ENCODE measurements at regions not wholly inside any gene's neighbourhood (a gene's known extent, or its start where the extent isn't known, plus 50 kb on each side); places are given as distances from the start of the nearest gene placed in this dataset.
A peak's percentile ranks its signal among the peaks of the same experiment; 100 is the strongest.
"Not testable (repeated sequence)": the region's sequence is repeated elsewhere in the genome, so short reads cannot be mapped to it uniquely, and the experiment has no call there.

DNA sequence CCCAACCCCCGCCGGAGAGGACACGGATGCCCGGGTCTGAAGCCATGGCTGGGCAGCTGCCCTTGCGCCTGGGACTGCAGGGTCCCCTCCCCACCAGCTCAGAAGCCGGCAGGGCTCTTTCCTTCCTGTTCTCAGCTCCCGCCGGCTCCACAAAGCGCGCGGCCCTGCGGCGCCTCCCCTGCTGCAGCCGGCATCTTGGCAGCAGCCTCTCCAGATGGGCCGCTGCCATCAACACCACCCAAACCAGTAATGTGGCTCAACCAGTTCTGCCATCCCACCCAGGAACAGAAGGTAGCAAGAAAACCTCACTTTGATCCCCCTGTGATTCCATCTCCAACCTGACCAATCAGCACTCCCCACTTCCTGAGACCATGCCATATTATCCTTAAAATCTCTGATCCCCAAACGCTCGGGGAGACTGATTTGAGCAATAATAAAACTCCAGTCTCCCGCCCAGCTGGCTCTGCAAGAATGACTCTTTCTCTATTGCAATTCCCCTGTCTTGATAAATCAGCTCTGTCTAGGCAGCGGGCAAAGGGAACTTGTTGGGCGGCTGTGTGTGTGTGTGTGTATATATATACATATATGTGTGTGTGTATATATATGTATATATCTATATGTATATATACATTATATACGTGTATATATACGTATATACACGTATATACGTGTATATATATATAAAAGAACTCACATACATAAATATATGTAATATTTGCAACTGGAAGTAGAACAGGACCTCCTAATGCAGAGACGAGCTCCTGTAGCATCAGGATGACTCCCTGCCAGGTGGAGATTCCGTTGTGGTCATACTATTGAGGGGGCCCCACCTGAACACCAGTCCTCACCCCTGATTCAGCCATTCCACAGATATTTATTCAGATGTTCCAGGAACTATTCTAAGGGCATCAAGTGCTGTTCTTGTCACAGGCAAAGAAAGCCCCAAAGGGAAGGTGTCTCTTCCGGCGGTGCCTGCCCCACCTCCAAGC is 1674.9 kb downstream of the SPATA31A7 start:
- Histone ChIP-seq H2AFZ (ENCODE audit: low read length) (0 out of 2 replicates have a peak overlapping the region, but pooled peaks have one; percentile 89), H3K27me3 (replicated peaks in 1 of 4; ENCODE audit: control insufficient read depth in 3 of 4, extremely low read depth in 1 of 4, insufficient read depth in 3 of 4, low read length in 3 of 4) (peaks cover 11 to 64% (median 40%) of the 10 kb centered on the region in 4 experiments), H3K4me2 (ENCODE audit: insufficient read depth in 1 of 2, low read depth in 2 of 2, low read length in 2 of 2) (peak overlapping the region; percentile 64 to 70), H3K4me3 (ENCODE audit: extremely low read depth in 1 of 4, insufficient read depth in 2 of 4, low read depth in 3 of 4, low read length in 4 of 4) (peak overlapping the region; percentile 34 to 58 (median 40); a peak in 5 of 8 replicates)
- H3K27ac ChIP-seq (ENCODE audit: low read depth, low read length); H3K23ac ChIP-seq (ENCODE audit: insufficient read length); H2BK15ac ChIP-seq (ENCODE audit: low read length); H3K9me3 ChIP-seq (ENCODE audit: insufficient read depth in 2 of 2, low read depth in 1 of 2, low read length in 1 of 2); H3K79me2 ChIP-seq (ENCODE audit: control insufficient read depth in 1 of 2, insufficient read depth in 2 of 2, low read length in 2 of 2); H3K14ac ChIP-seq (ENCODE audit: insufficient read length); H2BK12ac ChIP-seq (ENCODE audit: low read depth, low read length); H4K91ac ChIP-seq (replicated peaks; ENCODE audit: insufficient read length, low read length); H4K5ac ChIP-seq (ENCODE audit: insufficient read length, low read depth, low read length); H3K9ac ChIP-seq (replicated peaks in 1 of 4; ENCODE audit: extremely low read depth in 1 of 4, low read depth in 3 of 4, low read length in 3 of 4); H2BK20ac ChIP-seq (ENCODE audit: low read length); H3K4me1 ChIP-seq (replicated peaks in 1 of 4; ENCODE audit: control insufficient read depth in 3 of 4, insufficient read depth in 4 of 4, low read length in 3 of 4); POLR2A ChIA-PET (ENCODE audit: partially characterized antibody); H4K8ac ChIP-seq (ENCODE audit: extremely low read depth, insufficient read depth, low read length); H4K20me1 ChIP-seq (replicated peaks in 1 of 2; ENCODE audit: control insufficient read depth in 1 of 2, insufficient read depth in 2 of 2, low read length in 2 of 2); H3K18ac ChIP-seq (ENCODE audit: extremely low read depth, low read length); H3K36me3 ChIP-seq (ENCODE audit: control insufficient read depth in 2 of 4, insufficient read depth in 4 of 4, low read length in 3 of 4); H3K79me1 ChIP-seq (ENCODE audit: low read depth, low read length); H3K23me2 ChIP-seq (ENCODE audit: low read depth, low read length); H3K56ac ChIP-seq (replicated peaks; ENCODE audit: insufficient read length, low read depth, low read length); H3K4ac ChIP-seq (replicated peaks; ENCODE audit: insufficient read length, low read depth, low read length); H2BK5ac ChIP-seq (ENCODE audit: low read depth, low read length); H2AK5ac ChIP-seq (ENCODE audit: low read depth, low read length); FAIRE-seq; H2BK120ac ChIP-seq (replicated peaks; ENCODE audit: low read depth, low read length): not testable (repeated sequence)
- 12% methylated on average over 28 of the region's 28 CpGs; no CpG with 5 or more reads in 1 of the 2 experiments for WGBS, 2 experiments (ENCODE audit: extremely low coverage in 1 of 2, insufficient coverage in 1 of 2, insufficient read length in 1 of 2, insufficient replicate concordance in 2 of 2, low coverage in 1 of 2, low lambda C conversion rate in 2 of 2, missing lambda C conversion rate in 1 of 2)
- CTCF ChIA-PET (ENCODE audit: partially characterized antibody), result interaction anchor here (1.0 kb wide), 1 partner anchor 953 kb away, joined by 3 read pairs; no protein-coding TSS in a partner anchor
- peak; percentile 63 to 93 for DNase-seq (ENCODE audit: low read depth in 1 of 2, low spot score in 2 of 2)
- peak; percentile 27 for TF ChIP-seq RNF2 (IDR thresholded peaks at IDR 0.05; ENCODE audit: borderline replicate concordance, low read depth, low read length, missing control alignments, poor library complexity, severe bottlenecking)
- peak; percentile 58 for TF ChIP-seq SUZ12 (IDR thresholded peaks at IDR 0.05; ENCODE audit: low read length)
- TF ChIP-seq SIN3A (conservative IDR thresholded peaks at IDR 0.05 in 1 of 2, IDR thresholded peaks at IDR 0.05 in 1 of 2; ENCODE audit: low read depth in 1 of 2, low read length in 2 of 2), result peak in 1 of 2 experiments; percentile 82; a peak in 2 of 4 replicates
- peak; percentile 22; the same call in 1 of the 2 replicates for TF ChIP-seq TBP (IDR thresholded peaks at IDR 0.05; ENCODE audit: low read depth, low read length)
- peak; percentile 14 to 21; a peak in 2 of 4 replicates for TF ChIP-seq RAD21 (IDR thresholded peaks at IDR 0.05 in 1 of 2, conservative IDR thresholded peaks at IDR 0.05 in 1 of 2; ENCODE audit: low read depth in 2 of 2, low read length in 2 of 2)
- 0 out of 2 replicates have a peak, but pooled peaks have one; percentile 24 for TF ChIP-seq TAF1 (IDR thresholded peaks at IDR 0.05; ENCODE audit: low read depth, low read length)
- TF ChIP-seq EZH2 (IDR thresholded peaks at IDR 0.05; ENCODE audit: low read depth, low read length, severe bottlenecking), result peak; percentile 38
- TF ChIP-seq RBBP5 (IDR thresholded peaks at IDR 0.05; ENCODE audit: borderline replicate concordance, low read depth, low read length), result peak; percentile 92; the same call in 1 of the 2 replicates
- peak; percentile 87 for TF ChIP-seq YY1 (IDR thresholded peaks at IDR 0.05; ENCODE audit: low read depth, low read length)
